ENCODE measurements at regions not wholly inside any gene's neighbourhood (a gene's known extent, or its start where the extent isn't known, plus 50 kb on each side); places are given as distances from the start of the nearest gene placed in this dataset.

DNA sequence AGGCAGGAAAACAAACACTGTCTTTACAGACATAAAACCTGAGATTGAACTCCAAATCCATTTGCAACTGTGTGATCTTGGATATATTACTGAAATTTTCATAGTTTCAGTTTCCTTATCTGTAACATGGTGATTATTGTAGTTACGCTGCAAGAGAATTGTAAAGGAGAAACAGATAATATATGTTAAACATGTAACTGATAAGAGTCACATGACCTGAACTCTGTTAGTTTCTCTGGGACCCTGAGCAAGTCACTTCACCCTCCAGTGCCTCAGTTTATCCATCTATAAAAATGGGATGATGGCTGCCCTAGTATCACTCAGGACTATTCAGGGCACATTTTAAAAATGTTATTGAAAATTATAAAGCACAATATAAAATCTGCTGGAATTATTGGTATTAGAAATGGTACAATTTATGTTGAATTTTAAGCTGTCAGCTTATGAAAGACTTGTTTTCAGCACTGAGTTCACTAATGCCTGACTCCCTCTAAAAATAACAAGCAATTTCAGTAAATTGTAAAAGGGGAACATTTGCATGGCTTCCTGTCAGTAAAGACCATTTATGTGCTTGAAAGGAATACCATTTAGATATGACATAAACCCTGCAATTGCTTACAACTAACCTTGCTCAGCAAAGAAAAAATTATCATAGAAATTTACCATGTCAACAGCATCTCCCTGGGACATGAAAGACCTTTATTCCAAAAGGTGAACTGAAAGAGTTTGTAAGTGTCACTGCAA, 393.5 kb downstream of the RAD51AP2 start:
- no peak for TF ChIP-seq EP300 (IDR thresholded peaks at IDR 0.05)
- TF ChIP-seq, protein P1, sequence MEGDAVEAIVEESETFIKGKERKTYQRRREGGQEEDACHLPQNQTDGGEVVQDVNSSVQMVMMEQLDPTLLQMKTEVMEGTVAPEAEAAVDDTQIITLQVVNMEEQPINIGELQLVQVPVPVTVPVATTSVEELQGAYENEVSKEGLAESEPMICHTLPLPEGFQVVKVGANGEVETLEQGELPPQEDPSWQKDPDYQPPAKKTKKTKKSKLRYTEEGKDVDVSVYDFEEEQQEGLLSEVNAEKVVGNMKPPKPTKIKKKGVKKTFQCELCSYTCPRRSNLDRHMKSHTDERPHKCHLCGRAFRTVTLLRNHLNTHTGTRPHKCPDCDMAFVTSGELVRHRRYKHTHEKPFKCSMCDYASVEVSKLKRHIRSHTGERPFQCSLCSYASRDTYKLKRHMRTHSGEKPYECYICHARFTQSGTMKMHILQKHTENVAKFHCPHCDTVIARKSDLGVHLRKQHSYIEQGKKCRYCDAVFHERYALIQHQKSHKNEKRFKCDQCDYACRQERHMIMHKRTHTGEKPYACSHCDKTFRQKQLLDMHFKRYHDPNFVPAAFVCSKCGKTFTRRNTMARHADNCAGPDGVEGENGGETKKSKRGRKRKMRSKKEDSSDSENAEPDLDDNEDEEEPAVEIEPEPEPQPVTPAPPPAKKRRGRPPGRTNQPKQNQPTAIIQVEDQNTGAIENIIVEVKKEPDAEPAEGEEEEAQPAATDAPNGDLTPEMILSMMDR (IDR thresholded peaks at IDR 0.05), result no peak

All from sigmoid colon (tissue), 4 donors.